Muscle layer of duodenum (tissue), 2 donors: ENCODE measurements at regions not wholly inside any gene's neighbourhood (a gene's known extent, or its start where the extent isn't known, plus 50 kb on each side); places are given as distances from the start of the nearest gene placed in this dataset.

ENCODE experiments used
- H3K27ac ChIP-seq: one replicate; pipeline ENCODE4 v1.7.0; 2013; ENCODE audit warnings: mild to moderate bottlenecking, low read length
- H3K27me3 ChIP-seq: one replicate; pipeline ENCODE4 v1.7.0; 2013; ENCODE audit warnings: low read depth, mild to moderate bottlenecking, control low read depth, low read length
- H3K36me3 ChIP-seq, 2 donors: one replicate each; pipeline ENCODE4 v1.7.0; 2013; ENCODE audit warnings: low read length in 2 of 2, control low read depth in 1 of 2, mild to moderate bottlenecking in 1 of 2; ENCODE audit not compliant: insufficient read depth in 2 of 2, control insufficient read depth in 1 of 2
- H3K4me1 ChIP-seq, 2 donors: one replicate each; pipeline ENCODE4 v1.7.0; 2013; ENCODE audit warnings: low read length in 2 of 2, mild to moderate bottlenecking in 2 of 2, control low read depth in 1 of 2, moderate library complexity in 1 of 2; ENCODE audit not compliant: insufficient read depth in 2 of 2, control insufficient read depth in 1 of 2
- H3K4me3 ChIP-seq, 2 donors: one replicate each; pipeline ENCODE4 v1.7.0; 2013; ENCODE audit warnings: low read length in 2 of 2, low read depth in 1 of 2, mild to moderate bottlenecking in 1 of 2
- H3K9me3 ChIP-seq, 2 donors: one replicate each; pipeline ENCODE4 v1.7.0; 2013; ENCODE audit warnings: low read length in 2 of 2, control low read depth in 1 of 2, mild to moderate bottlenecking in 1 of 2; ENCODE audit not compliant: control insufficient read depth in 1 of 2
- donor health status: healthy.

DNA sequence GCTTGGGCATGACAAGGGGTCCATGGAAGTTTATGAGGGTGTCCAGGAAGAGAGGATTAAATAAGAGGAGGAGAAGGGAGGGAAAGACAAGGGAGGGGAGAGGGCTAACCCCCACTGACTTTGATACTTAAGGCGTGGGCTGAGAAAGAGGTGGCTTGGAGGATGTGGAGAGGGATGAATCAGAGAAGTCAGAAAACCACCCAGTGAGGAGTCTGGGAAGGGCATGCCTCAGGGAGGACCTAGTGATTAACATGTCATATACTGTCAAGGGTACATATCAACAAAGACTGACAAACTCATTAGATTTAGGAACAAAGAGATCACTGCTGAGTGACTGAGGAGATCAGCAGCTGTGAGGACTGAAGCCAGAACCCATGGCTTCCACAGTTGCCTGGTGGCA, 145.4 kb downstream of the IRX5 start:
- Histone ChIP-seq H3K27me3 (no peaks in the 10 kb centered on the region), H3K9me3 (no peaks in the 10 kb centered on the region), H3K4me3 (no peak overlapping the region), H3K36me3 (no peaks in the 10 kb centered on the region), H3K27ac (no peak overlapping the region), H3K4me1 (no peaks in the 10 kb centered on the region)

DNA sequence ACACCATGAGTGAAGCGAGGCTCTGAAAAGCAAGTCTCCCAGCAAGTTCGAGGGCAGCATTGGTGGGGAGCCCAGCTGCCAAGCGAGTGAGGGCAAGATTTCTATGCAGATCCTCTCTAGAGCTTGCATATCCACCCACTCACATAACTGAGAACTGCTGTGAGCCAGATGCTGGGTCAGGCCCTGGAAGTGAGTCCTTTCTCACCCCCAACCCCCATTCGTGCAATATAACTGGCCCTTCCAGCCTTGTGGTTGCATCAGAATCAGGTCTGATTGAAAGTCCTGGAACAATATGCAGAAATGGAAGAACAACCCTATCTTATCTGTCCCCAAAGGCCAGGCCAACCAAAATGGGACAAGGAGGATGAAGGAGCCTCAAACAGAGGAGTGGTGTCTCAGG, 146.6 kb downstream of the IRX5 start:
- Histone ChIP-seq H3K4me1 (no peaks in the 10 kb centered on the region), H3K27me3 (no peaks in the 10 kb centered on the region), H3K27ac (no peak overlapping the region), H3K36me3 (no peaks in the 10 kb centered on the region), H3K4me3 (no peak overlapping the region), H3K9me3 (no peaks in the 10 kb centered on the region)

DNA sequence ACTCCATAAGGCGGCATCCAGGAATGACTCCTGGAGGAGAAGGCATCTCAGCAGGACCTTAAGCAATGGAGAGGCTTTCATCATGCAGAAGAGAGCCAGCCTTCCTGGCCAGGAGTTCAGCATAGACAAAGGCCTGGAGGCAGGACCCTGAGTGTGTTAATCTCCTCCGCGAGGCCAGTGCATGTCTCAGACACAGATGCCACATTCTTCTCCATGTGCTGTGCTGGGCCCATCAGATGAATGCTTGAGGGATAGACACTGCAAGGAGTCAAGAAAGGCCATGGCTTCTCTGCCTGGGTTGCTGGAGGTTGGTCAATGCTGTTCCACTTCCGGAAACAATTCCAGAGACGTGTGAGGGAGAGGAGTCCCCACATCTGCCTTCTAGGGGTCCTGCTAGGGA, 147.5 kb downstream of the IRX5 start:
- Histone ChIP-seq H3K9me3 (no peaks in the 10 kb centered on the region), H3K4me1 (no peaks in the 10 kb centered on the region), H3K27ac (no peak overlapping the region), H3K36me3 (no peaks in the 10 kb centered on the region), H3K27me3 (no peaks in the 10 kb centered on the region), H3K4me3 (no peak overlapping the region)

DNA sequence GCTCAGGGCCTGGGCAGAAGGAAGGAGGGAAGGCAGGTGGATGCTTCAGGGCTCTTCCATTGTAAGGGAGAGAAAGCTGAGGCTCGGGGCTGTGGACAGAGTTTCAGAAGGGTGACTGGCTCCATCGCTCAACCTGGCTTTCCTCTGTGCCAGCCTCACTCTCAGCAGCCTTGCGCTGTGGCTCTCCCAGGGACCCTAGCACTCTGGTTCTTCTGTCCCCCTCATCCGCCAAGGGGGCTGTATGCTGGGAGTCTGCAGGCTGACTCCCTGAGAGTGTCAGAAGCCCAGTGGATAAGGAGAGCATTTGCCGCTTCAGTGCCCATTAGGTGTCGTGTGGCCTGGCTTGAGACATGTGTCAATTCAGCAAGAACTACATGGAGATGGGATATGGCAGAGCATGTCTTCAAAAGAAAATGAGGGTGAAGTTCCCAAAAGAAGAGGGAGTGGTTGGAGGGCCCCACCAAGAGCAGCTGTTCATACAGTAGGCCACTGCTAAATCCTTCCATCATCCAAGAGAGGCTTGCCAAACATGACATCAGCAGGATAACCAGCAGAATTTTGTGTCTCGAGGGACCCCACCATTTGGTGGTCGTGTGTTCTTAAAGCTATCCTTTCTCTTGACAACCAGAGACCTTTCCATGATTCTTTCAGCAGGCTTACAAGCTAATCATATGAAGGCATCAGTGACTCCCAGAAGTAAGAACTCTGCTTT, 148.2 kb downstream of the IRX5 start:
- H3K4me1 ChIP-seq = no peaks in the 10 kb centered on the region
- no peaks in the 10 kb centered on the region for H3K36me3 ChIP-seq
- no peak overlapping the region for H3K27ac ChIP-seq
- H3K27me3 ChIP-seq = no peaks in the 10 kb centered on the region
- H3K4me3 ChIP-seq = no peak overlapping the region
- no peaks in the 10 kb centered on the region for H3K9me3 ChIP-seq

DNA sequence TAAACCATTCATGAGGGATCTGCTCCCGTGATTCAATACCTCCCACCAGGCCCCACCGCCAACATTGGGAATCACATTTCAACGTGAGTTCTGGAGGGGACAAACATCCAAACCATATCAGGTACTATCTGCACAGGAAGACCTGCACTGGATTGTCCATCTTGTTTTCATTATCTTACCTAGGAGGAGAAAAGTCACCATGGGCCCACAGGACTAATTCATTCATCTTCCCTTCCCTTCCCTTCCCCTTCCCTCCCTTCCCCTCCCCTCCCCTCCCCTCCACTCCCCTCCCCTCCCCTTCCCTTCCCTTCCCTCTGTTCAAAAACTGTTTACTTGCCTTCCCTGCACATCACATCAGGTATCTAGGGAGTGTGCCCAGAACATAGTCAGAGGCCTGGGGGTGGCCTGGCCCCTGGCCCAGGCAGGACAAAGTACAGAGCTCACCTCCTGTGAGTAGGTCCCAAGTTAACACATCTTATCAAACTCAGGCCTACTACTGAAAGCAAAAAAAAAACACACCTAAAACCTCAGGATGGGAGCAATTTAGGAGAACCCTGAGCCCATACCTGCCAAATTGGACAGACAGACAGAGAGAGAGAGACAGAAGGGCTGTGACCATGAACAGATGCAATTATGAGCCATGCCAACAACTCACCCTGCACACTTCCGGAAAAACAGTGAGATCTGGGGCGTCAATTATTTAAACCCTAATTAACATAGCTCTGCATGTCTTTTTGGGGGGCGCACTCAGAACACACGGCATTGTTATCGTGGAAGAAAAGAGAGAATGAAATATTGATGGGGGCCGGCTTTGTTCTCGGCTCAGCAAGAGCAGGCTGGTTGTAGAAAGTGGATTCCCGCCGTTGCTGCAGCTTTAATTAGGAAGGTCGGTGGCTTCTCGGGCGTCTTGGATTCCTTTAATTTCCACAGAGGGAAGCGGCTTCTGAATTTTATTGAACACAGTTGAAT, 151.2 kb downstream of the IRX5 start:
- H3K4me1 ChIP-seq = no peaks in the 10 kb centered on the region
- no peaks in the 10 kb centered on the region for H3K27me3 ChIP-seq
- no peaks in the 10 kb centered on the region for H3K36me3 ChIP-seq
- no peak overlapping the region for H3K27ac ChIP-seq
- H3K9me3 ChIP-seq = no peaks in the 10 kb centered on the region
- H3K4me3 ChIP-seq = no peak overlapping the region

DNA sequence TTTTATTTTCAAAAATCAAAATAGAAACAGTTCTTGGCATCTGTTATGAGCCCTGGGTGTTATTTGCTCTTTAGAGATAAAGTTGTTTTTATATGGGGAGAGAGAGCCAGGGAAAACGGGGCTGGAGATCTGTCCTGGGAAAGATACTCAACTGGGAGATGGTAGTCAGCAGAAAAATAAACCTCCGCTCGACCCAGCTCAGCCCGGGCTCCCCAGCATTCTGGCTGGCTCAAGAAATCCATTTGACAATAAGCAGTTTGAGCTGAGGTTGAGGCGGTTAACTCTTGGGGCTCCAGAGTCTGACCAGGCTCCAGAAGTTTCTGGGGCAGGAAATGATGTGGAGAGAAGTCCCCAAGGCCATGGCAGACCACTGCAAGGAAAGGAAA, 151.9 kb downstream of the IRX5 start:
- H3K9me3 ChIP-seq = no peaks in the 10 kb centered on the region
- no peaks in the 10 kb centered on the region for H3K4me1 ChIP-seq
- H3K4me3 ChIP-seq = no peak overlapping the region
- H3K36me3 ChIP-seq = no peaks in the 10 kb centered on the region
- H3K27ac ChIP-seq = no peak overlapping the region
- H3K27me3 ChIP-seq = no peaks in the 10 kb centered on the region

DNA sequence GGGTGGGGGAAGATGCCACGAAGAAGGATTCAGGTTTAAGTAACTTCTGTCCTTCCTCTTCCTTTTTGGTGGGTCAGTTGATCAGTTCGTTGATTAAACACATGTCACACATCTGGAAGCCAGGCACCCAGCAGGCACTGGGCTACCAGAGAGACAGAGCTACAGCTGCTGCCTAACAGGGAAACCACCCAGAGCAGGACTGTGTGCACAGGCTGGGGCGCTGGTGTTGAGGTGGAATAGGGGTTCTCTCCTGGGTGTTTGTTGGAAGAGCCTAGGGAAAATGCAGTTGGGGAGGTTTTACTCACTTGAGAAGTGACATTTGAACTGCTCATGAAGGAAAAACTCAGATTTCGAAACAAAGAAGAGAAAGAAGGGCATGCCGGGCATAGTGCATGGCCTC, 152.4 kb downstream of the IRX5 start:
- no peaks in the 10 kb centered on the region for H3K36me3 ChIP-seq
- H3K27me3 ChIP-seq = no peaks in the 10 kb centered on the region
- no peaks in the 10 kb centered on the region for H3K9me3 ChIP-seq
- no peak overlapping the region for H3K4me3 ChIP-seq
- H3K4me1 ChIP-seq = no peaks in the 10 kb centered on the region
- H3K27ac ChIP-seq = no peak overlapping the region

DNA sequence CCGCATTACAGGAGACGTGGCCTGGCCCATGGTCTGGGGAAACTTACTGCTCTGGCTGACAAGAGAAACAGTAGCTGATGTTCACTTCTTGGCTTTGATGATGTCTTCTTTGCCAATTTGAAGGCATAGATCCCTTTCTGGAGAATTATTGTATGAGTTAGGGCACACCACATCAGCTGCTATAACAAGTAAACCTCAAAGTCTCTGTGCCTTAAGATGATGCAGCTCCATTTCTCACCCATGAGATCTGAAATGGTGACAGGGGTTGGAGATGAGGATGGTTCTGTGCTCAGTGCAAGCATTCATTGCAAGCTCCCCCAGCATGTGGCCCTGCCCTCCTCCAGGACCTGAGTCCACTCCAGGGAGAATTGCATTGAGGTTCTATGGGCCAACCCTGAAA, 157.4 kb downstream of the IRX5 start:
- Histone ChIP-seq H3K27me3 (no peaks in the 10 kb centered on the region), H3K27ac (no peak overlapping the region), H3K4me3 (no peak overlapping the region), H3K36me3 (no peaks in the 10 kb centered on the region), H3K4me1 (no peaks in the 10 kb centered on the region), H3K9me3 (no peaks in the 10 kb centered on the region)

DNA sequence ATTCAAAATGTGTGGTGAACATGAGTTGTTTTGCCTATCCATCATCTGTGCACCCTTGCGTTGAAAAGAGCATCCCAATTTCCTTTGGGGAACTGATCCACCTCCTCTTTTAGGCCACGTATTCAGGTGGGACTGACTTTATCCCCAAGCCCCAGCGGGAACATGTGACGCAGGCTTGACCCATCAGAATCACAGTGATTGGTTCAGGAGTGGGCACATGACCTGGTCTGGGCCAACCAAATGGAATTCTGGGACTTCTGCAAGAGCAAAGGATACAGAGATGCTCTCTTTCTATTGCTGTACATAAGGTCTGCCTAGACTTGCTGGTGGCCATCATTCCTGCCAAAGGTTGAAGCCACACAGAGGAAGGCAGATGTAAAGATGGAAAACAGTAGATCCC, 158.9 kb downstream of the IRX5 start:
- peaks cover 0 to 3% of the 10 kb centered on the region in 2 donors for H3K9me3 ChIP-seq
- no peak overlapping the region for H3K27ac ChIP-seq
- H3K36me3 ChIP-seq = no peaks in the 10 kb centered on the region
- H3K27me3 ChIP-seq = no peaks in the 10 kb centered on the region
- no peak overlapping the region for H3K4me3 ChIP-seq
- H3K4me1 ChIP-seq = no peaks in the 10 kb centered on the region

DNA sequence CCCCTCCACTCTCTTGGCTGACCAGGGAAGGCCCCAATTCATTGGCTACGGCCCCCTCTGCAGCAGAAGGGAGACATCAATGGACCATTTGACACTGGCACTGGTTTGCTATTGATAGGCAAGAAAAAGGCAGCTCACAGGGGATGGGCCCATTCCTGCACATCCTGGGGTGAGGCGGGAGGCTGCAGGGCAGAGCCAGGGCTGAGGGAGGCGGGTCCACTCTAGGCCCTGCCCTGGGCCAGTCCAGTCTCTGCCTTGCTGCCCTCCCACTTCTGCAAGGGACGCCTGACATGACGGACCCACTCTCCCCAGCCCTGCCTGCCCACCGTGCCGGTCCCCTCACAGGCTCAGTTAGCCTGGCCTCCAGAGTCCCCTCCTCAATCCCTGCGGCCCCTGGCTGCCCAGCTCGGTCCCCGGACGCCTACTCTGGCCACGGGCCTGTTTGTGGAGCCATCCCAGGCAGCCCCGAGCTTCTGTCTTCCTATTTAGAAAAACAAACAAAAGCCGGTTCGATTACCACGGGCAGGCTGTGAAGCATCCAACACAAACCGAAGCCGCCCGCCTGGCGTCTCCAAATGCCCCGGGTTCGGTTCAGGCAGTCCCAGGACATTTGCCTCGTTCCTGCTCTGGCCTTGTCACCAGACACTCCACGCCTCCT, 160.7 kb downstream of the IRX5 start:
- Histone ChIP-seq H3K9me3 (peaks cover 0 to 3% of the 10 kb centered on the region in 2 donors), H3K4me1 (no peaks in the 10 kb centered on the region), H3K27me3 (no peaks in the 10 kb centered on the region), H3K36me3 (no peaks in the 10 kb centered on the region), H3K4me3 (no peak overlapping the region), H3K27ac (no peak overlapping the region)

DNA sequence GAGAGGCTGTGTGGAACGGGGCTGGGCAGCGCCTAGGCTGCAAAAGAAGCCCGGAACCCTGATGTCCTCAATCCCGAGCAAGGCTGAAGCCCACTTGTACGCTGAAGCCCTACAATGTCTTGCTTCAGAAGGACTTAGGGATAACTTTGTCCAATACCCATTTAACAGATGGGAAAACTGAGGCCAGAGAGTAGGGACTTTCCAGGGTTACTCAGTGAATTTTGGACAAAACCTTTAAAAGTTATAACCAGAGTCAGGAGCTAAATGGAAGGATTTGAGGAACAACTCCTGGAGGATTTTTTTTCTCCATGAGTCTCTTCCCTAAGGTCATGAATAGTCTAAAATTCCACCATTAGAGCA, 161.2 kb downstream of the IRX5 start:
- Histone ChIP-seq H3K27ac (no peak overlapping the region), H3K4me3 (no peak overlapping the region), H3K4me1 (no peaks in the 10 kb centered on the region), H3K9me3 (peaks cover 0 to 3% of the 10 kb centered on the region in 2 donors), H3K27me3 (no peaks in the 10 kb centered on the region), H3K36me3 (no peaks in the 10 kb centered on the region)
